GM19452 (cell line): ENCODE measurements at regions not wholly inside any gene's neighbourhood (a gene's known extent, or its start where the extent isn't known, plus 50 kb on each side); places are given as distances from the start of the nearest gene placed in this dataset.

Source experiments
- ATAC-seq: cut with Tn5 transposase; IDR thresholded peaks from one replicate; pipeline ENCODE4 v1.9.1; 2021; ENCODE audit not compliant: unreplicated experiment

- no peak for ATAC-seq
Measured at GRCh38 chr14:39948235-39948634, 516.0 kb upstream of the FBXO33 start.

DNA sequence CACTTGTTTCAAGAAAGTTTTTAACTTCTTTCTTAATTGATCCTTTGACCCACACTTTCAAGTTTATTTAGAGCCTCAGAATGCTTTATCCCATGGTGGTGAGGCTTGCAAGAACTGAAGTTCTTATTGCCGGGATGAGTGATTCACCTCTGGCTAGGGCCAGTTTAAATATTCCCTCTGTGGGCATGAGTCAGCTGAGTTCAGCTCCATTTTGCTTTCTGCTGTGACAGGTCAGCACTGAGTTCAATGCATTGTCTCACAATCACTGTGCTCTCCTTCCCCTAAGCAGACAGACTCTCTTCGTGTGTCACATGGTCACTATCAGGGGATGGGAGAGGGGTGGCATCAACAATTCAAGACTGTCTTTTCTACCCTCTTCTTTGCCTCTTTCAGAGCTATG is 514.6 kb upstream of the FBXO33 start:
- no peak for ATAC-seq

DNA sequence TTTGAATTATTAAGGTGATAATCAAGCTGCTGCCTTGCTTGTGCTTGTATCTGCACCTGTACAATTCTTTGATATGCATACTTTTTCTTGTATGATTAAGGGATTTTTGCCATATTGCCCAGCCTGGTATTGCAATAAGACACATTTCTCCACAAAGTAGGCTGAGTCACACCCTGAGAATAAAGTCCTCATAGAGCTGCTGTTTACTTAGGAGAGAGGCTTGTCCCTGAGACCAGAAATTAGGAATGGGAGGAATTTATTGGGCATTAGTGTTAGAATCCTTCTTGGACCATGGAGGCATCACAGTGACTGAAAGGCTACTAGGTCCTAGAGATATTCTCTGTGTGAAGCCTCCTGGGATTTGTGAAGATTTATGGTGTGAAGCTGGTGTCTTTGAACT is 506.8 kb upstream of the FBXO33 start:
- ATAC-seq = no peak

GRCh38 chr14:39912192-39913100 is 480.2 kb upstream of the FBXO33 start:
- peak; percentile 92 for ATAC-seq

- ATAC-seq = no peak
Measured at GRCh38 chr14:39897657-39898056, 465.4 kb upstream of the FBXO33 start.

- no peak for ATAC-seq
Measured at GRCh38 chr14:39890026-39890425, 457.8 kb upstream of the FBXO33 start.

DNA sequence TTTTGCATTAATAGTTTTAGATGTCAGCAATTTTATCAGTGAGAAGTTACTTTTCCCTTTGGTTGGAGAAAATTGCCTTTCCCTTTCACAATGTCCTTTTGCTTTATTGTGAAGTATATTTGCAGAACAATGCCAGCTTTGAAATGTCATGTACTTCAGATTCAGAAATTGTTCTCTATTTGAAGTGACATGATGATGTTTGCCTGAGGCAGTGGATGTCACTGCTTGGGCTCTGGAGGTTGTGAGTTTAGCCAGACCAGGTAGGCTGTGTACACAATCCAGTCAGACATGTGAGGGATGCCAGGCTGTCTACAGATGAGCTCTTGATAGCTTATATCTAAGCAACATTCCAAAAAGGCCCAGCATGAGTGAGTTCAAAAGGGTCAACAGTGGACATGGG is 451.9 kb upstream of the FBXO33 start:
- ATAC-seq = no peak

- ATAC-seq = no peak
Measured at GRCh38 chr14:39880965-39881364, 448.7 kb upstream of the FBXO33 start.

DNA sequence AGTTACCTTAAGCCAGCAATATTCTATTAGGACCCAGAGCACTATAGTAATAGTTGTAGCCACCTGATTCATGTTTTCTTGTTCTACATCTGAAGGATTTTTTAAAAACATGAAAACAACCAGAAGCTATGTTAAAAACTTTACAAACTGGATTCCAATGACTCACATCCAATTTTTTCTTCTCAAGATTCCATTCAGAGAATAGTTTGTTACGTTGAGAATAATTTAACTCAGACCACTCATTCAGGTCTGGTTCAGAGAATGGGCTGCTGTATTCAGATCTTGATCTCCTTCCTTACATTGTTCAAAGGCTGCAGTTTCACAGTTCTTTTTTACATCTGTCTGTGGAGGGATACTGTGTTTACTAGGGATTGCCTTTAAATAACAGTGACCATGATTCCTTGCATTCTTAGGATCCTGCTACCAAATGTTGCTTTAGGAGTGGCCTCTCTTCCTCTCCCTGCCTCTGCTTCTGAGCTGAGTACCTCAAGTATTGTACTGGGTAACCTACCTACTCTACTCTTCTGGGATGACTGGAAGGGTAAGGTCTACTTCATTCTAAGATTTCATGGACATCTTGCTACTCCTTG is 448.0 kb upstream of the FBXO33 start:
- ATAC-seq = no peak

- ATAC-seq = no peak
Measured at GRCh38 chr14:39877577-39878190, 445.5 kb upstream of the FBXO33 start.

DNA sequence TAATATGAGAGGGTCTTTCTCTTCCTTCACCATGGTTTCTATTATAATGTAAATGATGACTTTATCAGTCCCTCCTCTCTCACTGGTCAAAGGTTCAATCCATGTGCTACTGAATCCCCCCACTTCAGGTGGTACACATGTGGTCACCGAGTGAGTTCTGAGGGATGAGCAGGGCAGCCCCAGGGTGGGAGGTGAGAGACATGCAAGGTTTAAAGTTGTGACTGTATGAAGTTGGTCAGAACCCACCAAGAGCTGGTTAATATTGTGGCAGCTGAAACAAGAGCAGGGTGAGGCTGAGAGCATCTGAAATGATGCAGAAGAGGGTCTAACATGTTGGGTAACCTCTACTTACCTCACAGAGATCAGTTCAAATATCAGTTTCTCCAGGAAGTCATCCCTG is 444.7 kb upstream of the FBXO33 start:
- ATAC-seq = peak; percentile 42

DNA sequence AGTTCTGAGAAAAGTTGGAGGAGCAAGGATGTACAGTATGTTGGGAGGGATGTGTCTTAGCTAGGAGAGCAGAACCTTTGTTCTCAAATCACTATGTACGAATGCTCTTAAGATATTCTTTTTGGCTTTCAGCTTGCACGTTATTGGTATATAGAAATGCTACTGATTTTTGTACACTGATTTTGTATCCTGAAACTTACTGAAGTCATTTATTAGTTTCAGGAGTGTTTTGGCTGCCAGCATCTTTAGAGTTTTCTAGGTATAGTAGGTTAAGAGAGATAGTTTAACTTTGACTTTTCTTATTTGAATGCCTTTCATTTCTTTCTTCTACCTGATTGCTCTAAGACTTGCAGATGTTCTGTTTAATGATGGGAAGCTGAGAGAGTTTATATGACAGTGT is 442.8 kb upstream of the FBXO33 start:
- peak; percentile 50 for ATAC-seq

DNA sequence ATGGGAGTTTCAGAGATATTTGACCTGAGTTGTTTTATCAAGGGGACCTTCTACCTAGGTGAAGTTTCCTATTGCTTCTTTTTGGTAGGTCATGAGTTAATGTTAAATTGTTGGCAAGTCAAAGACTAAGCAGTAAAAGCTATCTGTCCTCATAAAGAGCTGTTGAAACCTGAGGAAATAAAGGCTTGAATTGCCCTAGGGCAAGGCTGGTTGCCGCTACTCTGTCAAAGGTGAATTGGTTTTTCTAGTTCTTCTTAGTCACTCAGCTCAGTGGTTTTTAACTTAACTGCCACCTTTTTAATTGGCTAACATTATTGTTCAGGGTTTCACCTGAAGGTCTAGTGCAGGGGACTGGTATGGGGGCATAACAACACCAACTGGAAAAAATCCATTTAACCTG is 441.6 kb upstream of the FBXO33 start:
- ATAC-seq = no peak

GRCh38 chr14:39868949-39869348 is 436.7 kb upstream of the FBXO33 start:
- no peak for ATAC-seq

DNA sequence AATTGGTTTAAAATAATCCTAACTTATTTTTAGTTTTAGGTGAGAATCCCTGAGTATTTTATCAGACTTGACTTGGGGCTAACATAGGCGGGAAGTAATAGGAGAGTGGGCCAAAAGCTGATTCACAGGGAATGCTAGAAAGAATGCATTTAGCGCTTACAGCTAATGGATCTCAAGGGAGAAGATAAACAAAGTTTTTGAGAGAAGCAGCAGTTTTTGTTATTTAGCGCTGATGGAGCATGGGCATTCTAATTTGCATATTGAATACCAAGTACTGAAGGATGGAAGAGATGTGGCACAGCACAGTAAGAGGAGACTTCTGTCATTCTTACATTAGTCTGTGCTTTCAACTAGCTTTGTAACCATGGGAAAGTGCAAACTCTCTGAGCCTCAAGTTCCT is 436.0 kb upstream of the FBXO33 start:
- ATAC-seq = no peak

DNA sequence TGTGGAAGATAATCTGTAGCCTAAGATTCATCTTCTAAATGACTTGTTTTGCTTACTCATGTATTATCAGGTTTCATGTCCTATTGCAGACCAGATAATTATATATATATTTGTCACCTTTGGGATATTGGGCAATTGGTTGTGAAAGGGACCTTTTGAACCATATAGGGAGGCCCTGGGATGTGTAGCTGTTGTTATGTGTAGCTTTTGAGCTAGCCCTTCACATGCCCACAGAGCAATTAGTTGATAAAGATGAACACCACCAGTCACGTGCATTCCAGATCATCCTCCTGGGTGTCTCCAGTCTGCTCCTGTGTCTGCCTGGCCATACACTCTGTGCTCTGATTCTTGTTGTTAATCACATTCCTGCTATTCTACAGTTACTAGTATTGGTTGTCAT is 431.2 kb upstream of the FBXO33 start:
- no peak for ATAC-seq

DNA sequence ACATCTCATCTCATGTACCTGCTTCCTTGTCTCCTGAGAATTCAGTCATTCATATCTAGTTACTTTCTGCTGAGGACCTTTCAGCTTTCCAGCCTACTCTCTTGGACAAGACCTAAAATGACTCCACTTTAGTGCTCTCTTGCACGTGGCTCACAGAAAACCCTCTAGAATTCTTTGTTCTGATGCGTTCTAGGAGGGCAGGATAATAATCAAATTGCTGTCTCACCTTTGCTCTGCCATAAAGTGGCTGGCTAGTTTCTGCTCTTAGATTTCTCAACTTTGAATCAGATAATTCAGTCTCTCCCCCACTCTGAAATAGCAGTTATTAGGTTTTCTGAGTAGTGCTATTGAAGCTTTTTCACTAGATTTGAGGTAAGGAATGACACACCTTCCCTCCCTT is 429.5 kb upstream of the FBXO33 start:
- no peak for ATAC-seq

DNA sequence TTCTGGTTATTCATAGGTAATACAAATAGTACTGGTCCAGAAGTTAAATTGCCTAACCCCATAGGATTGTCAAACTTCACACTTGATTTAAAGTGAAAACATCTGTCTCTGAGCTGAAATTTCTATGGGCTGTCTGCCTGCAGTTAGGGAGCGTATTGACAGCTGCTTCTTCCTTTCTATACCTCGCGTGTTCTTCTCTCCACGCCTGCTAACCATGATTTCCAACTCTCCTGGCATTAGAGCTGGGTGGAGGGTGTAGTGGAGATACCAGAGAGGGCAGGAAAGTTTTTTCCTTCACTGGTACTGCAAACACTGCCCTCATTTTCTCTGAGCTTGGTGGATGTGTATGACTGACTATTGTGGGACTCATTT is 429.0 kb upstream of the FBXO33 start:
- ATAC-seq = no peak

DNA sequence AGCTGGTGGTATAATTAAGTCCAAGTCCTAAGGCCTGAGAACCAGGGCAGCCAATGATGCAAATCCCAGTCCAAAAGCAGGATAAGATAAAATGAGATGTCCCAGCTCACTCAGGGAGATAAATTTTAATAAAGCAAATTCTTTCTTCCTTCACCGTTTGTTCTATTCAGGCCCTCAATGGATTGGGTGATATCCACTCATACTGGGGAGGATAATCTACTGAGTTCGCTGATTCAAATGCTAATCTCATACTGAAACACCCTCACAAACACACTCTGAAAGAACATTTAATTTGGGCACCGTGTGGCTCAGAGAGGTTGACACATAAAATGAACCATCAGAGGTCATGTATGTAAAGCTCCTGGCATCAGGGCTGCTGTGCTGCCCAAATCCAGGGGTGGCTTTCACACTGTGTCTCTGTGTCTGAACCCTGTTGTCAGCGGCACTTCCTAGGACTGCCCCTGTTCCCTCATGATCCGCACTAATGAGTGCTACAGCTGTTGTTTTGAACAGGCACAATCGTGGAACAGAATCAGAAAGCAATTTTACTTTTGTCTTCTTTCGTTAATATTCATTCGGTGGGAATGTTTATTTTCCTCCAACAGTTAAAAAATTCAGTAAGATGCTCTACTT is 428.5 kb upstream of the FBXO33 start:
- ATAC-seq = no peak

DNA sequence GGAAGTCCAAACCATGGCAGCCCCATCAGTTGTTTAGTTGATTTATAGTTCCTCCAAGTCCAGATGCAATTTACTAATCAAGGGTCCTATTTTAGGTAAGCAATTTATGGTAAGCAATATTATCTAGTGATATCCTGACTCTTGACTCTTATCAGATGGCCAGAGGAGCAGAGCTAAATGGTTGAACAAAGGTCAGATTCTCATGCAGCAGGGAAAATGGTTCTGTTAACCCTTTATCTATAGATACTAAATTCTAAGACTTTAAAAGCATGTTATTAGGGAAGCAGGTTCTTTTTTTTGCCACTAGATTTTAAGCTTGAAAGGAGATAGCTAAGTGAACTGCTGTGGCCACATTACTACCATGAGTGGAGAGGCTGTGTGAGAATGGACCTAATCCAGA is 427.1 kb upstream of the FBXO33 start:
- ATAC-seq = no peak

GRCh38 chr14:39857376-39858055 is 425.3 kb upstream of the FBXO33 start:
- ATAC-seq = no peak
